H1 (cell line): ENCODE measurements at regions not wholly inside any gene's neighbourhood (a gene's known extent, or its start where the extent isn't known, plus 50 kb on each side); places are given as distances from the start of the nearest gene placed in this dataset.
A peak's percentile ranks its signal among the peaks of the same experiment; 100 is the strongest.

Experiments
- CTCF ChIA-PET: fragments of 300-600 bp; sonication (Branson Sonifier 250); formaldehyde crosslinking; loops from one replicate; lab custom pipeline; 2021; ENCODE audit not compliant: partially characterized antibody; lab: Charles Lee
- POLR2A ChIA-PET: fragments of 300-600 bp; sonication (Branson Sonifier 250); formaldehyde crosslinking; loops from one replicate; lab custom pipeline; 2021; ENCODE audit warnings: inconsistent platforms; ENCODE audit not compliant: partially characterized antibody; lab: Charles Lee
- DNase-seq, 2 experiments: peaks; one replicate each; pipeline versions ENCODE4 v3.0.0 to v3.0.0-alpha.2; 2010 to 2022; ENCODE audit warnings: low spot score in 2 of 2, low read depth in 1 of 2, mixed read lengths in 1 of 2
- FAIRE-seq: peaks from 2 replicates; lab custom pipeline; 2011; peaks lifted over from hg19 to GRCh38; lab: Jason Lieb, UNC
- H2AFZ ChIP-seq: 2 replicates; pipeline ENCODE4 v1.8.1; 2012; ENCODE audit warnings: low read length, inconsistent platforms
- H2AK5ac ChIP-seq: 2 replicates; pipeline ENCODE4 v1.6.1; 2013; ENCODE audit warnings: low read depth, low read length
- H2BK120ac ChIP-seq: replicated peaks from 2 replicates; pipeline ENCODE3; 2013; ENCODE audit warnings: low read depth, low read length, inconsistent platforms
- H2BK12ac ChIP-seq: 2 replicates; pipeline ENCODE4 v1.6.1; 2013; ENCODE audit warnings: low read depth, low read length
- H2BK15ac ChIP-seq: 2 replicates; pipeline ENCODE4 v1.6.1; 2013; ENCODE audit warnings: low read length
- H2BK20ac ChIP-seq: 2 replicates; pipeline ENCODE4 v1.6.1; 2013; ENCODE audit warnings: low read length
- H2BK5ac ChIP-seq: 2 replicates; pipeline ENCODE4 v1.6.1; 2013; ENCODE audit warnings: low read depth, low read length
- H3K14ac ChIP-seq: 2 replicates; pipeline ENCODE4 v1.6.1; 2013; ENCODE audit warnings: inconsistent platforms; ENCODE audit not compliant: insufficient read length
- H3K18ac ChIP-seq: 2 replicates; pipeline ENCODE4 v1.6.1; 2013; ENCODE audit warnings: low read length; ENCODE audit errors: extremely low read depth
- H3K23ac ChIP-seq: 2 replicates; pipeline ENCODE4 v1.6.1; 2013; ENCODE audit warnings: inconsistent platforms; ENCODE audit not compliant: insufficient read length
- H3K23me2 ChIP-seq: 2 replicates; pipeline ENCODE4 v1.6.1; 2013; ENCODE audit warnings: low read depth, low read length
- H3K27ac ChIP-seq: 2 replicates; pipeline ENCODE4 v1.6.1; 2011; ENCODE audit warnings: low read depth, low read length, inconsistent platforms
- H3K27me3 ChIP-seq, 4 experiments: replicated peaks in 1 of 4; 1 replicate in 1 of 4; 2 replicates in 3 of 4; pipeline versions ENCODE4 v1.6.1 to v1.8.1; 2011 to 2013; ENCODE audit warnings: low read length in 3 of 4, mild to moderate bottlenecking in 3 of 4, inconsistent platforms in 2 of 4, mixed read lengths in 2 of 4, moderate library complexity in 1 of 4; ENCODE audit not compliant: control insufficient read depth in 3 of 4, insufficient read depth in 3 of 4; ENCODE audit errors: extremely low read depth in 1 of 4
- H3K36me3 ChIP-seq, 4 experiments: 2 replicates each; pipeline versions ENCODE4 v1.6.1 to v1.8.1; 2011 to 2013; ENCODE audit warnings: mild to moderate bottlenecking in 4 of 4, low read length in 3 of 4, moderate library complexity in 2 of 4, control low read depth in 1 of 4, inconsistent platforms in 1 of 4; ENCODE audit not compliant: insufficient read depth in 4 of 4, control insufficient read depth in 2 of 4
- H3K4ac ChIP-seq: replicated peaks from 2 replicates; pipeline ENCODE3; 2013; ENCODE audit warnings: low read length, low read depth, mixed read lengths, inconsistent platforms; ENCODE audit not compliant: insufficient read length
- H3K4me1 ChIP-seq, 4 experiments: replicated peaks in 1 of 4; 1 replicate in 1 of 4; 2 replicates in 3 of 4; pipeline versions ENCODE4 v1.6.1 to v1.8.1; 2011 to 2013; ENCODE audit warnings: low read length in 3 of 4, inconsistent platforms in 2 of 4, mixed read lengths in 1 of 4; ENCODE audit not compliant: insufficient read depth in 4 of 4, control insufficient read depth in 3 of 4
- H3K4me2 ChIP-seq, 2 experiments: 2 replicates each; pipeline versions ENCODE4 v1.6.1 to v1.8.1; 2011 to 2013; ENCODE audit warnings: low read depth in 2 of 2, low read length in 2 of 2, control low read depth in 1 of 2, inconsistent platforms in 1 of 2, mild to moderate bottlenecking in 1 of 2; ENCODE audit not compliant: insufficient read depth in 1 of 2
- H3K4me3 ChIP-seq, 4 experiments: fragments of 200-600, 300-600 bp in 1 of 4; sonication (generic), shearing (Covaris generic), sonication (Bioruptor Twin) in 1 of 4; 2 replicates each; pipeline versions ENCODE4 v1.5.1 to v1.8.1; 2011 to 2016; ENCODE audit warnings: low read length in 4 of 4, low read depth in 3 of 4, control low read depth in 2 of 4, inconsistent platforms in 2 of 4, mild to moderate bottlenecking in 2 of 4, mixed read lengths in 1 of 4, moderate library complexity in 1 of 4; ENCODE audit not compliant: insufficient read depth in 2 of 4; ENCODE audit errors: extremely low read depth in 1 of 4
- H3K56ac ChIP-seq: replicated peaks from 2 replicates; pipeline ENCODE3; 2013; ENCODE audit warnings: low read depth, mild to moderate bottlenecking, mixed read lengths, low read length, inconsistent platforms; ENCODE audit not compliant: insufficient read length
- H3K79me1 ChIP-seq: 2 replicates; pipeline ENCODE4 v1.6.1; 2013; ENCODE audit warnings: low read depth, low read length, control low read depth
- H3K79me2 ChIP-seq, 2 experiments: 2 replicates each; pipeline versions ENCODE4 v1.6.1 to v1.8.1; 2012 to 2013; ENCODE audit warnings: low read length in 2 of 2, mild to moderate bottlenecking in 2 of 2, inconsistent platforms in 1 of 2; ENCODE audit not compliant: insufficient read depth in 2 of 2, control insufficient read depth in 1 of 2
- H3K9ac ChIP-seq, 4 experiments: replicated peaks in 1 of 4; 1 replicate in 1 of 4; 2 replicates in 3 of 4; pipeline versions ENCODE4 v1.6.1 to v1.8.1; 2011 to 2013; ENCODE audit warnings: low read depth in 3 of 4, low read length in 3 of 4, control low read depth in 2 of 4, mild to moderate bottlenecking in 2 of 4, moderate library complexity in 2 of 4, inconsistent platforms in 1 of 4; ENCODE audit errors: extremely low read depth in 1 of 4
- H3K9me3 ChIP-seq, 2 experiments: 2 replicates each; pipeline versions ENCODE4 v1.6.1 to v1.8.1; 2012 to 2013; ENCODE audit warnings: mild to moderate bottlenecking in 2 of 2, moderate library complexity in 2 of 2, control low read depth in 1 of 2, inconsistent platforms in 1 of 2, low read depth in 1 of 2, low read length in 1 of 2, mixed read lengths in 1 of 2; ENCODE audit not compliant: insufficient read depth in 2 of 2
- H4K20me1 ChIP-seq, 2 experiments: replicated peaks in 1 of 2; 2 replicates each; pipeline versions ENCODE3 to v1.8.1; 2011 to 2013; ENCODE audit warnings: inconsistent platforms in 2 of 2, low read length in 2 of 2, mild to moderate bottlenecking in 1 of 2; ENCODE audit not compliant: insufficient read depth in 2 of 2, control insufficient read depth in 1 of 2
- H4K5ac ChIP-seq: 2 replicates; pipeline ENCODE4 v1.6.1; 2013; ENCODE audit warnings: low read length, low read depth, mixed read lengths, inconsistent platforms; ENCODE audit not compliant: insufficient read length
- H4K8ac ChIP-seq: 2 replicates; pipeline ENCODE4 v1.8.0; 2013; ENCODE audit warnings: mild to moderate bottlenecking, moderate library complexity, low read length, inconsistent platforms; ENCODE audit not compliant: insufficient read depth; ENCODE audit errors: extremely low read depth
- H4K91ac ChIP-seq: replicated peaks from 2 replicates; pipeline ENCODE3; 2013; ENCODE audit warnings: low read length, mixed read lengths, inconsistent platforms; ENCODE audit not compliant: insufficient read length
- BACH1 ChIP-seq: IDR thresholded peaks from 2 replicates; pipeline ENCODE4 v1.6.1; 2012; ENCODE audit warnings: low read length, improper control_type of control experiment
- POU5F1 ChIP-seq: IDR thresholded peaks from 2 replicates; pipeline ENCODE4 v1.6.1; 2011; ENCODE audit warnings: low read depth, mild to moderate bottlenecking, low read length, moderate library complexity
- WGBS, 2 experiments: shearing (Covaris generic) in 1 of 2; methylation state at CpG; one replicate each; pipeline versions ENCODE4 v1.1.6 to v1.1.7; 2013 to 2015; ENCODE audit warnings: low lambda C conversion rate in 2 of 2, mixed read lengths in 2 of 2, inconsistent platforms in 1 of 2, low coverage in 1 of 2, missing lambda C conversion rate in 1 of 2; ENCODE audit not compliant: insufficient replicate concordance in 2 of 2, insufficient coverage in 1 of 2, insufficient read length in 1 of 2; ENCODE audit errors: extremely low coverage in 1 of 2, missing lambda C conversion rate in 1 of 2; 5-methylcytosine and 5-hydroxymethylcytosine counted together

GRCh38 chr3:194955979-194956696 is 270.5 kb downstream of the FAM43A start:
- Histone ChIP-seq H3K36me3 (no peaks in the 10 kb centered on the region), H3K4me3 (no peak overlapping the region), H3K9me3 (no peaks in the 10 kb centered on the region), H3K56ac (no peak overlapping the region), H3K18ac (no peak overlapping the region), H3K4ac (no peak overlapping the region), H4K20me1 (no peaks in the 10 kb centered on the region), H2BK120ac (no peak overlapping the region), H2AK5ac (no peak overlapping the region), H3K4me1 (peaks cover 0 to 3% (median under 1%) of the 10 kb centered on the region in 4 experiments; a peak in 2 of 7 replicates), H3K27me3 (no peaks in the 10 kb centered on the region; a peak in 1 of 7 replicates), H3K79me2 (no peaks in the 10 kb centered on the region), H2BK20ac (0 out of 2 replicates have a peak overlapping the region, but pooled peaks have one; percentile 48), H3K27ac (no peak overlapping the region), H4K91ac (no peak overlapping the region), H2BK15ac (no peak overlapping the region), H2AFZ (no peak overlapping the region; the same call in 1 of the 2 replicates), H2BK5ac (no peak overlapping the region), H3K79me1 (no peaks in the 10 kb centered on the region), H3K23me2 (no peaks in the 10 kb centered on the region), H4K8ac (no peak overlapping the region), H2BK12ac (no peak overlapping the region), H3K14ac (no peak overlapping the region), H3K23ac (no peak overlapping the region), H3K4me2 (no peak overlapping the region), H3K9ac (no peak overlapping the region), H4K5ac (no peak overlapping the region)
- no peak for FAIRE-seq
- no peak for DNase-seq
- POLR2A ChIA-PET, result interaction anchor here (0.8 to 1.4 kb wide), 3 partner anchors 9 to 284 kb away, joined by 3 read pairs; partner anchors contain the start of gene LSG1
- WGBS, 2 experiments, result 88% methylated on average over 20 of the region's 20 CpGs; no CpG with 5 or more reads in 1 of the 2 experiments
- TF ChIP-seq BACH1 (no peak), POU5F1 (no peak)
- CTCF ChIA-PET, result interaction anchor here (0.6 to 1.6 kb wide), 11 partner anchors 9 to 273 kb away, joined by 3 to 8 read pairs (median 3); no protein-coding TSS in a partner anchor
